DMS153 treated with DMSO at 0.1 percent for 48 hours (cell line): ENCODE measurements at regions not wholly inside any gene's neighbourhood (a gene's known extent, or its start where the extent isn't known, plus 50 kb on each side); places are given as distances from the start of the nearest gene placed in this dataset.

Source experiments
- DNase-seq: peaks from one replicate; lab custom pipeline; 2025; ENCODE audit not compliant: unreplicated experiment; lab: John Stamatoyannopoulos, UW

GRCh38 chr19:32012886-32013631, 332.4 kb upstream of the ZNF507 start:
- no peak for DNase-seq

GRCh38 chr19:32017176-32017953, 328.0 kb upstream of the ZNF507 start:
- no peak for DNase-seq

- no peak for DNase-seq
These were observed 327.4 kb upstream of the ZNF507 start for GRCh38 chr19:32018014-32018413.

GRCh38 chr19:32020538-32020937, 324.9 kb upstream of the ZNF507 start:
- DNase-seq = no peak

DNA sequence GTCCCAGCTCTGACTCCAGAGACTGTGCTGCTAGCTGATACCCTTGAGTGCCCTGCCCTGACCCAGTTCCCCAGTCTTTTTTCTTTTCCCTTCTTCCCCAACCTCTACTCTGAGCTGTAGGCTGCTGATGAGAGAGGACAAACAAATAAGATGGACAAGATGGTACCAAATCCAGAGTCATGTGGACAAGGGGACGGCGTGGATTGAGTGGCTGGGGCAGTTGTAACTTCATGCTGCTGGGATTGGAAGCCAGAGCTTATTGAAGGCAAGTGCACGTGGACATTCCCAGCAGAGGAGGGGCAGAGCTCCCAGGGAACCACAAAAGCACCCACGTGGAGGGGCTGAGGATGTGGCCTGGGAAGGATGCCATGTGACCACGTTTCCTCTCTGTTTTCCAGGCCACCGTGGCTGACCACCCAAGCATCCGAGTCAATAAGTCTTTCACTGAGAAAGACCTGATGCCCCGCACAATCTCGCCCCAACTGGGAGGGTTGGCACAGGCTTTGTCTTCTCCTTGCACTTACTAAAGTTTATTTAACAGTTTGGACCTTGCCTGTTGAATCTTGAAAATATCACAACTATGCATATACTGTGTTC, 323.3 kb upstream of the ZNF507 start:
- no peak for DNase-seq

DNA sequence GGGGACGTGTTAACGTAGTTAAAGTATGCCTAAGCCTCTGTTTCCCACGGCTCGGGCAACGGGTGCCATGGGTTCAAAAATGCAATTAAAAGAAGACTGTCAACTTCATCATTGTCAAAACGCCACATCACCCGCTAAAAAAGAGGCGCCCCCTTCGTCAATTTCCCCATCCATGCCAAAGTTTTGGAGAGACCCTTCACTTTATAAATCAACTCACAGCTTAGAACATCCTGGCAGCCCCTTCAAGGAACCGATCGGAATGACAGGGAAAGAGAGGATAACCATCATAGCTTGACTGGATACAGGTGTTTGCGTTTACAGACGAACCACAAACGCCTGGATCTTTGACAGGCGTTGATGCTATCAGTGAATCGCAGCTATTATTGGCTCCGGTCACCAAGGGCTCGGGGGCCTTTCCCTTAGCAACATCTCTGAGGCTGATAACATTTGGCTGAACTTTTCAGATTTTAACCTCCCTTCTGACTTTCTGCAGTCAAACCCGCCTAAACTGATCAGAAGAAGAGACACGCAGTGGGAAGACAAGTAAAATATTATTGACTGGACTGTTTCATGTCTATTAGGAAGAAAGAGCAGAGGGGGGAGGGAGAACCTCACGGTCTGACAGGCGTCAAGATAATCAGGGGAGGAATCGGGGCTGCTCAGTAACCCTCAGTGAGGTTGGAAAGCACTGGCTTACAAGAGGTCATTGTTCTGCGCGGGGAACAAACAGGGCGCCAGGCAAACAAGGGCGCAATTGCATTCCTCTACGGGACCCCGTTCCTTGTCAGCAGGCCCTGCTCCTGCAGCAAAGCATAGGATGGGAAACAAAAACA, 322.5 kb upstream of the ZNF507 start:
- no peak for DNase-seq

DNA sequence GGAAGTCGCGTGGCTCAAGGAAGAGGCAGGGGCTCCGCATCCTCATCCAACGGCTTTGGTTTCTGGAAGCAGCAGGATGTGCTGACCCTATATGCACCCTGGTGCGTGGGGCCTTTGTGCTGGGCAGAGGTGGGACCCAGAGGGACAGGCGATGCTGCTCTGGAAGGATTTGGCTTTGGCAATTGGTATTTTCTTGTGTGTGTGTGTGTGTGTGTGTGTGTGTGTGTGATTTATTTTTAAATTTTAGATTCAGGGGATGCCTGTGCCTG, 321.9 kb upstream of the ZNF507 start:
- DNase-seq = no peak

DNA sequence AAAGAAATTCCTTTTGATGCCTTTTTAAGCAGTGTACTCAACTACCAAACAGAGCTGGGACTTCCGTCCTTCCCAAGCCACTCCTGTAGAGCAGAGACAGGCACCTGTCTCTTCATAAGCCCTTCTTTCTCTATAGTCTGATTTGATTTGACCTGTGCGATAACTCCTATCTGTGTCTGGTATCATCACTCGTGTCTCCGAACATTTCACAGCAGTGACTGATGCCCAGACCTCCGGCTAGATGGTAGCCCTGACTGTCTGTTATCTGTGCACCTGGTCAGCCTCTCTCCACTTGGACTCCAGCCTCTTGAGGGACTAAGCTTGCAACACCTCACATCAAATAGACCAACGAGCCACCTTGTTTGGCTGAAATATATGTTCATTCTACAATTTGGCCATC, 316.2 kb upstream of the ZNF507 start:
- no peak for DNase-seq

DNA sequence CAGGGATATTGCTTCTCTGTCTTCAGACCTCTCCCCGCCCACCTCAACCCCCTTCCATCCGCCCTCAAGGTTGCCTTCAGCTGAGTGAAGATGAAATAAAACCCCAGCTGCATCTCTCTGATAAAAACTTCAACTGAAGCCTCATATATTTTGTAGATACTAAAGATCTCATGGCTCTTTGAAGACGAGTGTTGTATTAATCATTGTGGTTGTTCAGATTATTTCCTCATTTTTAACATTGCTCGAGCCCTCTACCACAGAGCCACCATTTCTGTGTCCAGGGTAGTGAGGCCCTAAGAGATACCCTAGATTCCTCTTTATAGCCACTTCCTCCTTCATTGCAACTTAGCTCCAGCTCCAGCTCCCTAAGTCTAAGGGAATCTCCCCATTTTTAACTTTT, 312.8 kb upstream of the ZNF507 start:
- no peak for DNase-seq

DNA sequence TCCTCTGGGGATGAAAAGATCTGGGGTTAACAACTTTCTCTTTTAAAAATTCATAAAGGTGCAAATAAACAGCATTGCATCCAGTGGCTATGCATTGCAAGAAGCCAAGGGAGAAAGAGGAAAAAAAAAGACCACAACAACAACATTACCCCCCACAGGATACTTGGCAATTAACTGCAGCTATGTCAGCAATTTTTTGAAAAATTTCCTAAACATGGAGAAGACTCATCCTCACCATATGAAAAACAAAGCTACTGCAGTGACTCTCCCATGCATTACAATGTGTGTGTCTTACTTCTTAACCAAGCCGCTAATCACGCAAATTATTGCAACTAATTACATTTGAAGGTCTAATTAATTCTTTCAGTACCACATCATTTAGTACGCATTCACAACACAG, 309.8 kb upstream of the ZNF507 start:
- no peak for DNase-seq

DNA sequence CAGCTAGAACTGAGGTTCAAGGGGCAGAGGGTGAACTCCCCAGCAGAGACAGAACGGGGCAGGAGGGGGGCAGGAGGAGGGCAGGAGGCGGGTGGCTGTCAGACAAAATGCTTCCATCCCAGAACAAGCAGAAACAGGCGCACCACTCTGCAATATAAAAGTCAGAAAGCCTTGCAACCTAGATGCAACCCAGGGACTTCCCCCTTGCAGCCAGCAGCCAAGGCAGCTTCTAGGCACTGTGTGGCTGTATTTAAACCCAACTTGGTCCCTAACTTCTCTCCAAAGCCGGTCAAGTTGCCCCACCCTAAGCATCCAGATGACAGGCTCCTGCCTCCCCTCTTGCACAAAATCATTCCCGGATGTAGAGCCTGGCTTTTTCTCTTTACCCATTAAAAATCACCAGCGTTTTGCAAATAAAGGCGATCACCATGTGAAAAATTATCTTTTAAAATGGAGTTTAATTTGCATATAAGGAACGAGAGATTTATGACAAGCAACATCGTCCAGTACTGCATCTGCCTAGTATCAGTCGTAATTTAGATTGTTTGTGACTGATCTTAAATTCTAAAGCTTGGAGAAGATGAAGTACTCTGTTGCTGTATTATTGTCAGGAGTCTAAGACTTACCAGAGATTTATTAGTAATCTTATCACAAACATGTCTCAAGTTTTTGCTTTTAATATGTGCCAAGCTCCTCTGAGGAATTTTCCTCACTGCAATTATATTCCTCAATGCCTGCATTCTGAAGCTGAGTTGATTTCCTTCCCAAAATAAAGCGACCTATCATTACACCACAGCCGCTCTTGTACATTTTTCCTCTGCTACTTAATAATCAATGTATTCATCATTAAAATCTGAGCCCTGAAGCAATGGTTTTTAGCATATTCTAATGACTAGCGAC, 307.1 kb upstream of the ZNF507 start:
- DNase-seq = no peak

DNA sequence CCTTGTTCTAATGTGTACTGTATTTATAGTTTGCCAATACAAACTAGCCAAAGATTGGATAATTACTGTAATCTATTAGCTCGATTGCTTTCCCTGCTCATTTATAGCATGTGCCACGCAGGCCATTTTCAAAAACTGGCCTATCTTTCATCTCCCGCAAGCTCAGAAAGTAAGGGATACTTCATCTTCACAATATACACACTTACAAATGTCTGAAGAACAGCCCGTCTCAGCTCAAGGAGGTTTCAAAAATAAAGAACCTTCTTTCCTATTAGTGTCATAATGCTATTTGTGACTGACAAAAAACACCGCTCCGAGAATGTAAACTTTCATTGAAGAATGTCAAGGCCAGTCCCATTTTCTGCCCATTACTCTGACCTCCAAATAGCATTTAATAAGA, 306.4 kb upstream of the ZNF507 start:
- no peak for DNase-seq

GRCh38 chr19:32039440-32039839, 306.0 kb upstream of the ZNF507 start:
- no peak for DNase-seq

DNA sequence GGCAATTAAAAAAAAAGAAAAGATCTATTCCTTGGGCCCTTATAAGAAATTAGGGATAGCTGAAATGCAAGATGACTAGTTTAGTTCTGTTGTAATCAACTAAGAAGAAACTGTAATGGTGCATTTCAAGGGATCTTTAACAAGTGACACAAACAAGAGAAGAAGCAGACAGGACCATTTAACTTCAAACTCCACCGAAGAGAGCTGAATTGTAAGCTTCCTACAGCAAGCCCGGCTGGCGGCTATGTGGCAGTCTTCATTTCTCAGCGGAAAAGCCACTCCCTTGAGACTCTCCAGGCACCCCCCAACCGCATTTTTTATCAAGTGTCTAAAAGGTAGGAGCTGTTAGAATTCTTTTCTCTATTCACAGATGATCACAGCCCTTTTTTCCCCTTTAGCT, 305.2 kb upstream of the ZNF507 start:
- no peak for DNase-seq

DNA sequence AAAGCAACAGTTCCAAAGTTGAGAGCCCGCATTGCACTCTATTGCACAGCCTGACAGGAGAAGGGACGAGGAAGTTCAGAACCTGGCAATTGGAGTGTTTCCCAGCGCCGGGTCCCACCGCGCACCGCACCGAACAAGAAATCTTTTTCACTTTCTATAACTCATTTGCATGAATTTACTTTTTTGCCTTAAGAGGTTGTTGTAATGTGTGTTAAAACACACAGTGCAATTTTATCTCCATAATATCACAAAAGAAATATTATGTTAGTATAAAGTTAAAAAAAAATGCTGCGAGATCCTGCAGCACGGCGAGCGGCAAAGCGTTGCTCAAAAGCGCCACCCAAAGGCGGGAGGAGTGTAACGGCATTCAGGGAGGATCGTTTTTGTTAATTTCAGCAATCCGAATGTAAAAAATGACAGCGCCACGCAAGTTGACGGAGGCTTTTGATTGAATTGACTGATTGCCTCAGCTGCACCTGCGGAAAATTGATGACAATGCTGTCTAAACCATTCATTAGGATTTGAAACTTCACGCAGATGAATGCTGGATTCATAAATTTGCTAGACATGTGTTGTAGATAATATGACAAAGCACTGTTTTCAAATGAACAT, 303.6 kb upstream of the ZNF507 start:
- DNase-seq = no peak

GRCh38 chr19:32047788-32048187, 297.6 kb upstream of the ZNF507 start:
- DNase-seq = no peak

- DNase-seq = no peak
These were observed 292.0 kb upstream of the ZNF507 start for GRCh38 chr19:32053376-32053775.

DNA sequence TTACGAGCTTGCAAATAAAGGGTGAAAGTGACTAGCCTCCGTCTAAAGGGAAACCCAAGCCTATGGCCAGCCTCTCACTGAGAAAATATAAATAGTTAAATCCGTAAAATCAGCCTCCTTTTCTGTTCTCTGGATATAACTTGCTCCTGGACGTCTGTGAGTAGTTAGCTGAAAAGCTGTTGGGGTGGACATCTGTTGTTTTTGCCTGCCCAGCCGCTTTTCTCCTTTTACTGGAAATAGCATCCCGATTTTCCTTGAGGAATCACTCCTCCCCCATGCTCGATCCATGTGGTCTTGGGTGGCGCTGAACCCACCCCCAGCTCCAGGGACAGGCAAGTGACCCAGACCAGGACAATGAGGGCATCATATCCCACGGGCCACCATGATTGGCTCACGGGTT, 291.5 kb upstream of the ZNF507 start:
- no peak for DNase-seq

DNA sequence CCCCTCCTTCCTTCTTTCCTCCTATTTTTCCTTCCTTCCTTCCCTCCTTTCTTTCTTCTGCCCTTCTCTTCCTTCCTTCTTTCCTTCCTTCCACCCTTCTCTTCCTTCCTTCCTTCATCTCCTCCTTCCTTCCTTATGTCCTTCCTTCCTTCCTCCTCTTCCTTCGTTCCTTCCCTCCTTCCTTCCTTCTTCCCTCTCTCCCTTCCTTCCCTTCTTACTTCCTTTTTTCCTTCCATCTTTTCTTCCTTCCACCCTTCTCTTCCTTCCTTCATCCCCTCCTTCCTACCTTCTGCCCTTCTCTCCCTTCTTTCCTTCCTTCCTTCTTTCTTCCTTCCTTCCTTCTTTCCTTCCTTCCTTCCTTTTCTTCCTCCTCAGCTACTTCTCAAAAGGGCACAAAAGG, 287.3 kb upstream of the ZNF507 start:
- DNase-seq = no peak

DNA sequence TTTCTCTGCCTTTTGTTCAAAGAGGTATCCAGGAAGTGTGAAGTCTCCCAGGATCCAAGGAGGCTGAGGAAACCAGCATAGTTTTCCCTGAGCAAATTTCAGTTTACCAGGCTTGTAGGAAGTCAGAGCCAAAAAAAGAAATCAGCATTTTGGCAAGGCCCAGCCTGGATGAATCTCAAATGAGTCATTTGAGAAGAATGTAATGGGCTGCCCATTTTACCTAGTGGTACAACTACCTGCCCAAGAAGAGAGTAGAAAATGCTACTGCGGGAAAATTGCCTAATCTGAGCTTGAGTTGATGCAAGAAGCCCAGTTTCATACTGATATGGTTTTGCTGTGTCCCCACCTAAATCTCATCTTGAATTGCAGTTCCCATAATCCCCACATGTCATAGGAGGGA, 284.1 kb upstream of the ZNF507 start:
- no peak for DNase-seq
